Smooth muscle cell (in vitro differentiated cells): ENCODE measurements at regions not wholly inside any gene's neighbourhood (a gene's known extent, or its start where the extent isn't known, plus 50 kb on each side); places are given as distances from the start of the nearest gene placed in this dataset.

Experiments used
- DNase-seq: peaks from one replicate; lab custom pipeline; 2025; ENCODE audit not compliant: unreplicated experiment; lab: John Stamatoyannopoulos, UW
- H2AFZ ChIP-seq: fragments of 200-600 bp; sonication (generic); 2 replicates; pipeline ENCODE4 v1.6.0; 2016; ENCODE audit warnings: antibody characterized with exemption, low read depth, mild to moderate bottlenecking
- H3F3A ChIP-seq: fragments of 200-600 bp; sonication (generic); 2 replicates; pipeline ENCODE4 v1.6.0; 2017; ENCODE audit warnings: antibody characterized with exemption, low read depth
- H3K27ac ChIP-seq: fragments of 200-600 bp; sonication (generic); 2 replicates; pipeline ENCODE4 v1.5.1; 2016; ENCODE audit warnings: low read depth, mild to moderate bottlenecking
- H3K27me3 ChIP-seq: fragments of 200-600 bp; sonication (generic); 2 replicates; pipeline ENCODE4 v1.6.1; 2016; ENCODE audit warnings: low read depth, mild to moderate bottlenecking
- H3K36me3 ChIP-seq: fragments of 200-600 bp; sonication (generic); 2 replicates; pipeline ENCODE4 v1.5.1; 2016; ENCODE audit warnings: low read depth
- H3K4me1 ChIP-seq: fragments of 200-600 bp; sonication (generic); 2 replicates; pipeline ENCODE4 v1.5.1; 2016; ENCODE audit warnings: low read depth
- H3K4me2 ChIP-seq: fragments of 200-600 bp; sonication (generic); 2 replicates; pipeline ENCODE4 v1.6.0; 2016; ENCODE audit warnings: mild to moderate bottlenecking
- H3K4me3 ChIP-seq: fragments of 200-600 bp; sonication (generic); 2 replicates; pipeline ENCODE4 v1.5.1; 2016; ENCODE audit warnings: mild to moderate bottlenecking
- H3K79me2 ChIP-seq: fragments of 200-600 bp; sonication (generic); 2 replicates; pipeline ENCODE4 v1.6.0; 2016; ENCODE audit warnings: low read depth, mild to moderate bottlenecking
- H3K9ac ChIP-seq: fragments of 200-600 bp; sonication (generic); 2 replicates; pipeline ENCODE4 v1.6.0; 2016; ENCODE audit warnings: low read depth
- H3K9me3 ChIP-seq: fragments of 200-600 bp; sonication (generic); replicated peaks from 2 replicates; pipeline ENCODE4 v1.5.1; 2016; ENCODE audit warnings: low read depth
- H4K20me1 ChIP-seq: fragments of 200-600 bp; sonication (generic); 2 replicates; pipeline ENCODE4 v1.6.0; 2016; ENCODE audit warnings: low read depth
- WGBS: methylation state at CpG from one replicate; pipeline ENCODE4 v1.1.7; 2016; ENCODE audit warnings: low lambda C conversion rate; 5-methylcytosine and 5-hydroxymethylcytosine counted together
- TF ChIP-seq, protein P1 (sequence below): fragments of 200-600 bp; sonication (generic); IDR thresholded peaks from 2 replicates; pipeline ENCODE4 v1.5.1; 2017; ENCODE audit warnings: borderline replicate concordance, mild to moderate bottlenecking, antibody characterized with exemption; ENCODE audit not compliant: insufficient read depth, poor library complexity, severe bottlenecking

DNA sequence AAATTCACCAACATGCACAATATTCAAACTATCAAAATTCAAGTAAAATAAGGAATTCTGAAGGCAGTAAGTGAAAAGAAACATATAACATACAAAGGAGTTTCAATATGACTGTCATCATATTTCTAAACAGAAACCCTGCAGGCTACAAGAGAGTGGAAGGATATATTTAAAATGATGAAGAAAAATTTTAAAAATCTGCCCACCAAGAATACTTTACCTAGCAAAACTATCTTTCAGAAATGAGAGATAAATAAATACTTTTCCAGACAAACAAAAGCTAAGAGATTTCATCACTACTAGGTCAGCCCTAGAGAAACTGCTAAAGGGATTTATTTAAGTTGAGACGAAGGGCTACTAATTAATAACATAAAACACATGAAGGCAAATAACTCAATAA, 73.8 kb upstream of the MANEA start:
- WGBS = 97% methylated on average over 1 of the region's 1 CpG
- Histone ChIP-seq H3K4me3 (no peak overlapping the region), H3K27ac (no peak overlapping the region), H3K27me3 (no peaks in the 10 kb centered on the region), H3K36me3 (no peaks in the 10 kb centered on the region), H3F3A (no peaks in the 10 kb centered on the region), H3K9ac (no peak overlapping the region), H3K79me2 (no peaks in the 10 kb centered on the region), H2AFZ (no peak overlapping the region), H3K4me2 (no peak overlapping the region), H3K4me1 (no peaks in the 10 kb centered on the region), H4K20me1 (no peaks in the 10 kb centered on the region), H3K9me3 (no peaks in the 10 kb centered on the region)
- TF ChIP-seq, protein P1, sequence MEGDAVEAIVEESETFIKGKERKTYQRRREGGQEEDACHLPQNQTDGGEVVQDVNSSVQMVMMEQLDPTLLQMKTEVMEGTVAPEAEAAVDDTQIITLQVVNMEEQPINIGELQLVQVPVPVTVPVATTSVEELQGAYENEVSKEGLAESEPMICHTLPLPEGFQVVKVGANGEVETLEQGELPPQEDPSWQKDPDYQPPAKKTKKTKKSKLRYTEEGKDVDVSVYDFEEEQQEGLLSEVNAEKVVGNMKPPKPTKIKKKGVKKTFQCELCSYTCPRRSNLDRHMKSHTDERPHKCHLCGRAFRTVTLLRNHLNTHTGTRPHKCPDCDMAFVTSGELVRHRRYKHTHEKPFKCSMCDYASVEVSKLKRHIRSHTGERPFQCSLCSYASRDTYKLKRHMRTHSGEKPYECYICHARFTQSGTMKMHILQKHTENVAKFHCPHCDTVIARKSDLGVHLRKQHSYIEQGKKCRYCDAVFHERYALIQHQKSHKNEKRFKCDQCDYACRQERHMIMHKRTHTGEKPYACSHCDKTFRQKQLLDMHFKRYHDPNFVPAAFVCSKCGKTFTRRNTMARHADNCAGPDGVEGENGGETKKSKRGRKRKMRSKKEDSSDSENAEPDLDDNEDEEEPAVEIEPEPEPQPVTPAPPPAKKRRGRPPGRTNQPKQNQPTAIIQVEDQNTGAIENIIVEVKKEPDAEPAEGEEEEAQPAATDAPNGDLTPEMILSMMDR = no peak
- no peak for DNase-seq

GRCh38 chr6:95511404-95511803, 65.9 kb upstream of the MANEA start:
- WGBS = 61% methylated on average over 4 of the region's 4 CpGs

GRCh38 chr6:95515975-95516374, 61.4 kb upstream of the MANEA start:
- no peak for DNase-seq
- Histone ChIP-seq H3K4me3 (no peak overlapping the region), H3K79me2 (no peaks in the 10 kb centered on the region), H3K9ac (no peak overlapping the region), H3K27ac (no peak overlapping the region), H3K4me1 (no peaks in the 10 kb centered on the region), H4K20me1 (no peaks in the 10 kb centered on the region), H3K27me3 (no peaks in the 10 kb centered on the region), H2AFZ (no peak overlapping the region), H3K36me3 (no peaks in the 10 kb centered on the region), H3K9me3 (no peaks in the 10 kb centered on the region), H3K4me2 (no peak overlapping the region), H3F3A (no peaks in the 10 kb centered on the region)
- TF ChIP-seq, protein P1 = no peak
- WGBS = 31% methylated on average over 2 of the region's 2 CpGs

More at GRCh38 chr6:95511404-95511803, 65.9 kb upstream of the MANEA start:
- TF ChIP-seq, protein P1 = no peak
- no peak overlapping the region for H3K4me2 ChIP-seq
- DNase-seq = no peak
- H3K36me3 ChIP-seq = no peaks in the 10 kb centered on the region
- H4K20me1 ChIP-seq = no peaks in the 10 kb centered on the region
- no peaks in the 10 kb centered on the region for H3K27me3 ChIP-seq
- no peaks in the 10 kb centered on the region for H3K4me1 ChIP-seq
- peak overlapping the region; percentile 18 for H2AFZ ChIP-seq
- no peak overlapping the region for H3K27ac ChIP-seq
- H3K9ac ChIP-seq = no peak overlapping the region
- H3F3A ChIP-seq = no peaks in the 10 kb centered on the region
- H3K4me3 ChIP-seq = no peak overlapping the region
- H3K9me3 ChIP-seq = no peaks in the 10 kb centered on the region
- H3K79me2 ChIP-seq = no peaks in the 10 kb centered on the region

GRCh38 chr6:95517004-95517403, 60.3 kb upstream of the MANEA start:
- Histone ChIP-seq H3K27ac (no peak overlapping the region), H4K20me1 (no peaks in the 10 kb centered on the region), H3F3A (no peaks in the 10 kb centered on the region), H3K4me2 (no peak overlapping the region), H3K4me3 (no peak overlapping the region), H3K9me3 (no peaks in the 10 kb centered on the region), H3K79me2 (no peaks in the 10 kb centered on the region), H3K27me3 (no peaks in the 10 kb centered on the region), H2AFZ (no peak overlapping the region), H3K4me1 (no peaks in the 10 kb centered on the region), H3K36me3 (no peaks in the 10 kb centered on the region), H3K9ac (no peak overlapping the region)
- 44% methylated on average over 2 of the region's 2 CpGs for WGBS
- TF ChIP-seq, protein P1 = no peak
- DNase-seq = no peak
